ENCODE measurements at regions not wholly inside any gene's neighbourhood (a gene's known extent, or its start where the extent isn't known, plus 50 kb on each side); places are given as distances from the start of the nearest gene placed in this dataset.

DNA sequence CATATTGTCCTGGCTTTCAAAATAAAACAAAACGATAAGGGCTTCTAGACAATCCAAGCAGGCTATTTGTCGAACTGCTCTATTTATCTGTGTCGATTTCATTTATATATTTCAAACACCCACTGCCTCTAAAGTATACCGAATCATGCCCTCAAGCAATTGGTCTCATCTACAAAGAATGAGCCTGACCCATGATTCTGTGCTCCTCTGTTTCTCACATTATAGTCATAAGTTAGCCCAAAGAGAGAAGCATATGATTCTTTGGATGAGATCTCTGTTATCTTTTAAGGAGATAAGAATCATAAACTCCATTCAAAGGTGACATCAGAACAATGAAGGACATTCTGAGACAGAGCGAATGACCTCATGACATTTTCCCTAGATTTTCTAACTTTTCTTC, 191.1 kb downstream of the MAP2K6 start:
- DNase-seq, result no peak

DNA sequence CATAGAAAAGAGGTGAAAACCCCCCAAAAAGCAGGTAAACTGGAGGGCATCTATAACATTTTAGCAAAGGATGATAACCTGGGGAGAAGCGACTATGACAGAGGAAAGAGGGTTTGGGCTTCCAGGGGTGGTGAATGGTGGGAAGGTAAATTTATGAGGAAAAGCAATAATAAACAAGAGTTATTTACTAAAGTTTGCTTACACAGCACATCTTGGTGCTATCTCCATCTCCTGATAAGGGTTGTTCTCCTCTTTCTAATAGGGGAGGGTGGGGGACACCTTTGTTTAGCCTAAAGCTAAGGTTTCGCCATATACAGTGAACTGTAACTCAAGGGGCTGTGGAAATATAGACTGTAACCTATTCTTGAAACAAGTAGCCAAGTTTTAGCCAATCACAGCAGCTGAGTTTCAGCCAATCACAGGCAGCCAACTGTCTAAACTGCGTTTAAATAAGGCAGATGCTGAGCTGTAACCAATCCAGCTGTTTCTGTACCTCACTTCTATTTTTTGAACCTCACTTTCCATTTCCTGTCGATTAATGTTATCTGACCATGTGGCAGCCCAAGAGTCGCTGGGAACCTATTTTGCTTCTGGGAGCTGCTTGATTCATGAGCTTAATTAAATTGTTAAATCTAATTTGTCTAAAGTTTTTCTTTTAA, 191.8 kb downstream of the MAP2K6 start:
- DNase-seq, result no peak

- DNase-seq, result peak; percentile 53 to 89
These were observed 192.8 kb downstream of the MAP2K6 start for GRCh38 chr17:69607162-69607834.

DNA sequence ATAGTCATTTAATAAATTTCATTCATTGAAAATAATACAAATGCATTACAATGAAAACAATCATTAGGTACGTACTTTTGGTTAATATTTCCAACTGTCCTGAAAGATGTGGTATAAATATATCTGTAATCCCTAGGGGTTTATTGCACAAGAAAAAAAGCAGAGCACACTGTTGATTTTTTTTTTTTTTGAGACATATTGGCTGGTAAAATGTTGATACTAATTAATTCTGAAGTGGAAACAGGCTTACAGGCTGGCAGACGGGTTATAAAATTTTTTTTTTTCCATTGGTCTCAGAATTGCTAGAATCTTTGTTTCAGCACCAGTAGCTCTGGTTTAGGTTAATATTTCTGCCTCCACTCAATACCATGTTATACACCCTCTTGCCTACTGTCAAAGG, 193.6 kb downstream of the MAP2K6 start:
- DNase-seq, result no peak

DNA sequence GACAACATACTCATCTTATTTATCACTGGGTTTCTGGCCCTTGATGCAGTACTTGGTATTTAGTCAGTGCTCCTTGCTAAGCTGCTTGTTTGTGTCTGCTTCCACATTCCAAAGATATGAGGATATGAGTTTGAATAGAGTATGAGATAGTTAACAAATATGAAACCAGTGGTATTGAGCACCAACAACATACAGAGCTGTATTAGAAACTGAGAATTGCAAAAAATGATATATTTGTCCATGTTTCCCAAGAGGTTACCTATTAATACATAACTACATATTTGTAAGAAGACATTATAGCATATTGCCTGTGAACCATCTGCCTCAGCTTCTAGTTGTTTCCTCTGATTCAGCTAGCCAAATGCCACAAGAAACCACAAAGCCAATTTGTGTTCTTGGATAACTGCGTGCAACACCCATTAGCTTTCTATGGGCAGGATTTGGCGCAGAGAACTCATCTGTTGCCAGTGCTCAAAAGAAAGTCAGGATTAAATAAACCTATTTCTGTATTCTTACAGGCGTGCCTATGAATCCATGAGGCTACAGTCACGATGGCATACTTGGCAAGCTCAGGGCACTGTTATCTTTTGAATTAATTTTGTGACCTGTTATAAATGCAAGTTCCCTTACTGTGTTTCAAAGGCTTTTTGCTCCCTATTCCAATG, 194.4 kb downstream of the MAP2K6 start:
- no peak for DNase-seq

DNA sequence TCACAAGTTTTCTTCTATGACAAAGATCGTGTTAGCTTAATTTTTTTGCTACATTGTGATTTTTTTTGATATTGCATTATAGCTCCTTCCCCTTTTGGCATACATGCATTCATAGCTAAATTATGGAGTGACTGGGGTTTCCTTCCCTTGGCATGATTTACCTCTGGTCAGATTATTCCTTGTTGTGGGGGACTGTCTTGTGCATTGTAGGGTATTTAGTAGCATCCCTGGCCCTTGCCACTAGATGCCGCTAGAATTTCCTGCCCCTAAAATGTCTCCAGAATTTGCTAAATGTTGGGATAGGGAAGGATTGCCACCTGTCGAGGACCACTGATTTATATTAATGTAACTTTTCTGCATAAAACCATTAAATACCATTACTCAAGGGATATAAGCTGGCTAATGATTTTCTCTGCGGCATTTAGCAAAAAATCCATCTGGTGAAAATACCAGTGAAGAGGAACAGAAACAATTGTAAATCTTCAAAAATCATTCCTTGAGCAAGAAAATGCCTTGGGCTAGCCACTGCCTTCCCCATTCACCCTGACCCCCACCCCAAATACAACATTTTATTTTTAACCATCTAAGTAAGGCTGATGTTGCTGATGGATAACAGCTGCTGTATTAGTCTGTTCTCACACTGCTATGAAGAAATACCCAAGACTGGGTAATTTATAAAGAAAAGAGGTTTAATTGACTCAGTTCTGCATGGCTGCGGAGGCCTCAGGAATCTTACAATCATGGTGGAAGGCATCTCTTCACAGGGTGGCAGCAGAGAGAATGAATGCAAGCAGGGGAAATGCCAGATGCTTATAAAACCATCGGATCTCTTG, 195.2 kb downstream of the MAP2K6 start:
- peak in 1 of 2 experiments; percentile 24 for DNase-seq

DNA sequence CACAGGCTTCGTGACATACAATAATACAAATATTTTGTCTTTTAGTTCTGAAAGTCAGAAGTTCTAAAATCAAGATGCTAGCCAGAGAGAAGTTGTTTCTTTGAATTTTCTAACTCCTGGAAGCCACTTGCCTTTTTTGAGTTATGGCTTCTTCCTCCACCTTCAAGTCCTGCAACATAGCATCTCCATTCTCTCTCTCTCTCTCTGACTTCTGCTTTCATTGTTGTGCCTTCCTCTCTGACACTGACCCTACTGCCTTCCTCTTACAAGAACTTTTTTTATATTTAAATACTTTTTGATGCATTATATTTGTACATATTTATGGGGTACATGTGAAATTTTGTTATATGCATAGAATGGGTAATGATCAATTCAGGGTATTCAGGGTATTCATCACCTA, 205.9 kb downstream of the MAP2K6 start:
- no peak for DNase-seq

GRCh38 chr17:69625474-69625873, 211.0 kb downstream of the MAP2K6 start:
- DNase-seq, result no peak

DNA sequence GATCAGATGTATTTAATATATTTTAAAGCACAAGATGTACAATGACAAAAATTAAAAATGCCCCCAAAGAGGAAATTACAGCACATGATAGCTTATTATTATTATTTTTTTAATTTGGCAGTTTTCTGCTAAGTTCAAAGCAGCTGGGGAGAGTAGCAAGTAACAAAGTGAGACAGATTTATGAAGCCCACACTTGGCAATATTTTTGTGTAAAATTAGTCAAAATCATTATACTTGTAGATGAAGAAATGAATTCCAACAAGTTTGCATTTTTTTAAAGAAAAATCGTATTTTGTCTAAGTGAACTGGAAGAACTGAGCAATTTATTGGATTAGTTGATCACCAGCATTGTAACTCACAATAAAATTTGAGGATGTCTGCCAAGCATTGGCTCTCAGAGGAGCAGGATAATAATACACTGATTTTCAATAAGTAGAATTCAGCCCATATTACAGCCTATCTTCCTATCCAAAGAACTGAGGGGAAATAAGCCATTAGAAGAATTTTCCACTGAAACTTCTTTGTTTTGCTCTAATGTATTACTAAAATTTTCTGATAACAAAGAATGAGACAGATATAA, 215.6 kb downstream of the MAP2K6 start:
- DNase-seq, result no peak

DNA sequence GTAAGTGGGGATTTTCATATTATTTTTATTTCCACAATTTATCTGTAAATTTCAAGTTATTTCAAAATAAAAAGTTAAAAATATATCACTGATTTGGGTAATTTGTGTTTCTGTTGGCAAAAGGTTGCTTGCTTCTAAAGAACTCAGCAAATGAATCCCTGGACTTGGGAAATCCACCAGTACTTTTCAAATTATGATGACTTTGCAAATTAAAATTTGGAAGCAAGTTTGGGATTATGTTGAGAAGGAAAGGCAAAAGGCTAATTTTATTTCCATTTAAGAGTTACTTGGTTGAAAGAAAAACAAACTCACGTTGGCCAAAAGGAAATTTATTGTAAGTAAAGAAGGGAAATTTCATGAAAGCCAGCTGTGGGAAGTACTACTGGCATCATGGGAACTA, 220.3 kb downstream of the MAP2K6 start:
- DNase-seq, result no peak

DNA sequence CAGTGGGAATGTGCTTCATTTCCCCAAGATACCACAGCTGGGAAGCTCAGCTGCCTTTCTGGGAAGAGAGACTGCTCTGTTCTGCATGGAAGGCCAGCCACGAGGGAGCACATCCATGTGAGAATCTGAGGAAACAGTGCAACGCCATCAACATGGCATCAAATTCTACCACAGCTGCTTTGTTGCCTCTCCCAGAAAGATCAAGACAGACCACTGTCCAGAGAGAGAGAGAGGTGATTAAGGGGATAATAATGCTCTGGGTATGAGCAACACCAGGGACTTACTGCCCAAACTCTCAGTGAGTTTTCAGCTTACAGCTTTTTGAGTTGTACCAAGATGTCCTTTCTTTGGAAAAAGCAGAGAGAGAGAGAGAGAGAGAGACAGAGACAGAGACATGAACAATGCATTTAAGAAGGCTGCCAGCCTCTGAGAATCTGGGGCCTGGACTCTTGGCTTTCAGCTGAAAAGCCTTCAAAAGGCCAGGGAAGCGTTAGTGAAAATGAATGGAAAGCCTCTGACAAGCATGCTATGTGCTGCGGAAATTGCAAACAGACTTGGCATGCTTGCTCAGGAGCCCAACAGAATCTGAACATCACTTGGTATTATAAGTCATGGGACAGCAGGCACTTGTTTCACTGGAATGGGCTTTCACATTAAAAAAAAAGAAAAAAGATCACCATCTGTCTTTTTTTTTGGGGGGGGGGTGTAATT, 223.1 kb downstream of the MAP2K6 start:
- DNase-seq, result no peak

DNA sequence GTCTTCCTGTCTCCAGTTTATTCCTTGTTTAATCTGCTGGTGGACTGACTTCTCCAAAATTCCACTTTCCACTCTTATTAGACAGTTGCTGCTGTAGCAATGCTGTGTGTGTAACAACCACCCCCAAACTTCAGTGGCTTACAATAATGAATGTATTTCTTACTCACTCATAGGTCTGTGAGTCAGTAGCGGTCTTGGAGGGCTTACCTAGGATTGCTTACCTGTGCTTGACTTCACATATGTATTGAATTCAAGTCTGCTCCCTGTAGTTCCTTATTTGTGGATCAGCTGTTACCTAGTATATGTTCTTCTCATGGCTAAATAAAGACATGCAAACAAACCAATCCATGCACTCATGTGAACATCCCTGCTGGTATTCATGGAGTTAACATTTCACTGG, 224.6 kb downstream of the MAP2K6 start:
- DNase-seq, result no peak

- DNase-seq, result no peak
These were observed 225.6 kb downstream of the MAP2K6 start for GRCh38 chr17:69640073-69640472.

- DNase-seq, result no peak
These were observed 229.2 kb downstream of the MAP2K6 start for GRCh38 chr17:69643686-69644085.

DNA sequence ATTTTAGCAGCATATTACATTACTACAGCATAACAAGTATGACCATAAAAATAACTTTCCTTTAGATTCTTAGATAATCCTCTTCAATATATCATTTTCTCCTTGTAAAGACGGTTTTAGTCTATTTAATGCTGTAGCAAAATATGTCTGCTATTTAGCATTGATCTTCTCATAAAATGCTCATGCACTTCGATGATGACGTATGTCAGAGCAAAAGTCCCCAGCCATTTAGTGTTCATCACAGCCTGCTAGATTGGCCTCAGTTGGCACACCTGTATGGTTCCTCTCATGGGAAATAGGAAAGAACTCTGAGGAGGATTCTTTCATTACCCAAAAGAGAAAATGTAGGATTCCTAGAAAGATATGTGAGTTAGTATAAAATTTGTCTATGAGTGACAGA, 232.2 kb downstream of the MAP2K6 start:
- DNase-seq, result no peak

DNA sequence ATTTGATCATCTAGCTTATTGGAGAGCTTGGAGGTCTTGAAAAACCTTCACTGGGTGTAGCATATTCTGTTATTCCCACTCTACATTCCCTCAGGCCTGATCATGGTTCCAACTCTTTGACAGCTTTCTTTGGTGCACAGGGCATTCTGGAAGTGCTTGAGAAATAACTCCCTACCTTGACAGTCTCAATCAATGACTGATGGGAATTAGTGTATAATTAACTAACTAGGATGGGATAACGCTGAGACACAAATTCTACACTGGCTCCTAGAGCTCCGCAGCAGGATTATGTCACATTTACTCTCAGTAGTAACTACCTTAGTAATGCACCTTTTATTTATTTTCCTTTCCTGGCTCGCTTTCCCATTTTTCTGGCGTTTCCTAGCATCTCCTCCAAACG, 236.4 kb downstream of the MAP2K6 start:
- no peak for DNase-seq

DNA sequence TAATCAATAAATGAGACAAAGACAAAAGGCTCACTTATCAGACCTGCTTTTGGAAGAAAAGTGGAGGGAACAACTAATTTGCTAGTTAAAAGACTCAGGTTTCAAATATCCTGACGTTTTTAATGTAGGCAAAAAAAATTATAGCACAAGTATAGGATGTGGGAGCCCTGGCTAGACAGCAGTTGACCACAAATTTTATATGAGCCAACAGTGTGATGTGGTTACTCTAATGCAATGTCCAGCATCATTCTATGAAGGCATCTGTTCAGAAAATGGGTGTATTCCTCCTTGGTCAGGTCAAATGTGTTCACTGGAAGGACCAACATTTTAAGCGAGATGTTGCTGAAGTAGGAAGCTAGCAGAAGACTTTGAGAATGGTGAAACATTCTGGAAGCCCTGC, 237.4 kb downstream of the MAP2K6 start:
- DNase-seq, result no peak

GRCh38 chr17:69654981-69655855, 240.7 kb downstream of the MAP2K6 start:
- DNase-seq, result no peak

GRCh38 chr17:69655902-69656301, 241.4 kb downstream of the MAP2K6 start:
- no peak for DNase-seq

GRCh38 chr17:69669441-69670178, 255.1 kb downstream of the MAP2K6 start:
- DNase-seq, result no peak

GRCh38 chr17:69672924-69673323, 258.4 kb downstream of the MAP2K6 start:
- DNase-seq, result no peak
